ENCODE measurements at regions not wholly inside any gene's neighbourhood (a gene's known extent, or its start where the extent isn't known, plus 50 kb on each side); places are given as distances from the start of the nearest gene placed in this dataset.

DNA sequence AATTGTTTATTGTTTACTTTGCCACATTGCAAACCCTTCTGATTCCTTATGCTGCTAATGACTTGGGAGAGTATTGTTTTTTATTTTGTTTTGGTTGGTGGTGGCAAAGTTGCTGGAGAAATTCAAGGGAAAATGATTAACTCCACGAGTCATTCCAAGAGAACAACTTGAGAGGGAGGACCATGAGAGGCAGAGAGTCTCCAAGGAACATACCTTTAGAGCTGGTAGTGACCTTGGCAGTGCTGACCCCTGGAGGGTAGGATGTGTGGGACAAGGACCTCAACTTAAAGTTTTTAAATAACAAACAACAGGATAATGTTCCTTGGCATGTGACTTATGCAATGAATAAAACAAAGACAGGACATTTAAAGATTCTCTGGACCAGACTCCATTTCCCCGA, 139.7 kb downstream of the LRRC70 start:
- H3K4me3 ChIP-seq (ENCODE audit: low read depth, low read length): no peak overlapping the region
- DNase-seq (ENCODE audit: low read depth): no peak
- TF ChIP-seq, protein P1, sequence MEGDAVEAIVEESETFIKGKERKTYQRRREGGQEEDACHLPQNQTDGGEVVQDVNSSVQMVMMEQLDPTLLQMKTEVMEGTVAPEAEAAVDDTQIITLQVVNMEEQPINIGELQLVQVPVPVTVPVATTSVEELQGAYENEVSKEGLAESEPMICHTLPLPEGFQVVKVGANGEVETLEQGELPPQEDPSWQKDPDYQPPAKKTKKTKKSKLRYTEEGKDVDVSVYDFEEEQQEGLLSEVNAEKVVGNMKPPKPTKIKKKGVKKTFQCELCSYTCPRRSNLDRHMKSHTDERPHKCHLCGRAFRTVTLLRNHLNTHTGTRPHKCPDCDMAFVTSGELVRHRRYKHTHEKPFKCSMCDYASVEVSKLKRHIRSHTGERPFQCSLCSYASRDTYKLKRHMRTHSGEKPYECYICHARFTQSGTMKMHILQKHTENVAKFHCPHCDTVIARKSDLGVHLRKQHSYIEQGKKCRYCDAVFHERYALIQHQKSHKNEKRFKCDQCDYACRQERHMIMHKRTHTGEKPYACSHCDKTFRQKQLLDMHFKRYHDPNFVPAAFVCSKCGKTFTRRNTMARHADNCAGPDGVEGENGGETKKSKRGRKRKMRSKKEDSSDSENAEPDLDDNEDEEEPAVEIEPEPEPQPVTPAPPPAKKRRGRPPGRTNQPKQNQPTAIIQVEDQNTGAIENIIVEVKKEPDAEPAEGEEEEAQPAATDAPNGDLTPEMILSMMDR (conservative IDR thresholded peaks at IDR 0.05; ENCODE audit: low read depth, low read length): peak; percentile 35

DNA sequence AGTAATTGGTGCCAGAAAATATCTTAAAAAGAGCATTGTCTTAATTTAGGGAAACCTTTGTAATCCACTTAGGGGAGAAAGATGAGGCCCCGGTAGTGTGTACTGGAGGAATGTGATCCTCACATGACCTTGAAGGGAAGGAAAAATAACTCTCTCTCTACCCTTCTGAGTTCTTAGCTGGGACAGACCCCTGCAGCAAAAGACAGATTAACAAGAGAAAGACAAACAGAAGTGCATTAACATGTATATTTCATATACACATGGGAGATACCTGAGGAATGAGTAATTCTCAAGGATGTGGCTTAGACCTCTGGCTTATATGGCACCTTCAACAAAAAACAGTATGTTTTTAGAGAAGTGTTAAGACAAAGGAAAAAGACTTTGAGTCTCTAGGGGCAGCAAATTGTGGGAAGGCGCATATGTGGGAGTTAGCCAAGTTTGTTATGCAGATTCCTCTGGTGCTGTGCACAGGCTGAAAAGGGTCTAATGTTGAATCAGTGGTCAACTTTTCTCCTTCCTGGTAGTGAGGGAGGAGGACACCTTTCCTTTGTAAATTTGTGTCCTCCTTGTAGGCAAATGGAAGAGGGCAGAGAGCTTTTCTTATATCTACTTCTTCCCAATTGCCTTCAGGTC, 138.8 kb downstream of the LRRC70 start:
- DNase-seq (ENCODE audit: low read depth): no peak
- TF ChIP-seq, protein P1 (conservative IDR thresholded peaks at IDR 0.05; ENCODE audit: low read depth, low read length): no peak
- no peak overlapping the region for H3K4me3 ChIP-seq (ENCODE audit: low read depth, low read length)

DNA sequence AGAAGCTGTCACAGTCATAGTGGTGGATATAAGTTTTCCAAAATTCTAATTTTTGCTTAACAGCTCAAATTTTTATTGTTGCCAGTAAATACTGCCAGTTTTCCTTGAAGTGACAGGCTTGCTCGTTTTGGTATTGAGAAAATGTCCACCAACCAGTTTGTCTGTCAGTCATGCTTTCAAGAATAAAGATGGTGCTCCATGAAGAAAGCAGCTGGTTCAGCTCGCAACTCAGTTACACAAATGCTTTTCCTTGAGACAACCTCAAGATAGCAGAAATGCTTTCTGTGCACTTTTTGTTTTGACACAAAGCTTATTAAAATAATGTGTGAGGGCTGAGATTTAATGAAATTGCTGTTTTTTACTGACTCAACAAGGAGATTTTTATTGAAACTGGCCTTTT, 135.7 kb downstream of the LRRC70 start:
- TF ChIP-seq, protein P1 (conservative IDR thresholded peaks at IDR 0.05; ENCODE audit: low read depth, low read length): no peak
- H3K4me3 ChIP-seq (ENCODE audit: low read depth, low read length): no peak overlapping the region
- no peak for DNase-seq (ENCODE audit: low read depth)

DNA sequence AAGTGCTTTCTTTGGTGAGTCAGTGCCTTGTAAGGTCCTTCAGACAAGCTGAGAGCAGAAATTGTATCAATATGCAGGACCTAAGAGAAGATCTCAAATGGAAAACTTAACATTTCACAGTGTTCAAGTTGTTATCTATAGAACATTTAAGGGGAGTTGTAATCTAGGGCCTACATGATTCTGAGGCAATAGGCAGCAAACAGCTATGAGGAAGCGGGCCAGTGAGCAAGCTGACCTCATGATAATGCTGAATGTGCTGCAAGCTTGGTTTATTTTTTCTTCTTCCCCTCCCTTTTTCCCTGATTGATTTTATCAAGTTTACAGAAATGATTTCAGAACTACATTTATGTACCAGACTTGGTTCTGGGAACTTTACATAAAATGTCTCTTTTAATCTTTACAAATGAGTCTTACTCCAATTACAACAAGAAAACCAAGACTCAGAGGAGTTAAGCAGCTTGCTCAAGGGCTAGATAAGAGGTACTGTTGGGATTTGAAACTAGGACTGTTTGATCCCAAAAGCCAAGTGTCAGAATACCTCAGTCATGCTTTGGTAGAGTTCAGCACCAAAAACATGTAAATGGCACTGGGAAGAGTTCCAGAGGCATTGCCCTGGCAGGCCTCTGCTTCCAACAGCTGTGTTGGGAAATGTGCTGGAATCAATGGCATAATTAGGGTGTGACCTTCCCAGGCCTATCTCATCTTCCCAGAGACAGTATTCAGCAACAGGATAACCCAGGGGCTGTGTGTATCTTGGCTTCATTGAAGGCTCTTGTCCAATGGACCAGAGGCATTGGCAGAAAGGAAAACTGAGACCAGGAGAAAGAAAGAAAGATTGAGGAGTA, 130.1 kb downstream of the LRRC70 start:
- TF ChIP-seq, protein P1 (conservative IDR thresholded peaks at IDR 0.05; ENCODE audit: low read depth, low read length): no peak
- no peak overlapping the region for H3K4me3 ChIP-seq (ENCODE audit: low read depth, low read length)
- no peak for DNase-seq (ENCODE audit: low read depth)

DNA sequence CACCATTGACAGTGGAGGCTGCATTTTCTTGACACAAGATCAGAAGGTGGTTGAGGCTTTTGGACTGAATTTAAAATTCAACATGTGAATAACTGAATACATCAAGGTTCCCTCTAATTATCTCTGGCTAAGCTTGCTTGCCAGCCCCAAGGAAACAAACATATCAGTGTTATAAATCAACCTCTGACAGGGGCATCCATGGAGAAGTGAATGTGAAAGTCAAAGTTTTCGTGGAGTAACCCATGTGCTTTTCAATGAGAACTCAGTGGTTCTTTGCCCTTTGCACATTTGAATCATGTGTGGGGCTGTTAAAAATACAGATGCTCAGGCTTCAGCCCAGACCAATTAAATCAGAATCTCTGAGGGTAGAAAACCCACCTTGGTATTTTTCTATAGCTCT, 128.9 kb downstream of the LRRC70 start:
- DNase-seq (ENCODE audit: low read depth): no peak
- TF ChIP-seq, protein P1 (conservative IDR thresholded peaks at IDR 0.05; ENCODE audit: low read depth, low read length): no peak
- no peak overlapping the region for H3K4me3 ChIP-seq (ENCODE audit: low read depth, low read length)

DNA sequence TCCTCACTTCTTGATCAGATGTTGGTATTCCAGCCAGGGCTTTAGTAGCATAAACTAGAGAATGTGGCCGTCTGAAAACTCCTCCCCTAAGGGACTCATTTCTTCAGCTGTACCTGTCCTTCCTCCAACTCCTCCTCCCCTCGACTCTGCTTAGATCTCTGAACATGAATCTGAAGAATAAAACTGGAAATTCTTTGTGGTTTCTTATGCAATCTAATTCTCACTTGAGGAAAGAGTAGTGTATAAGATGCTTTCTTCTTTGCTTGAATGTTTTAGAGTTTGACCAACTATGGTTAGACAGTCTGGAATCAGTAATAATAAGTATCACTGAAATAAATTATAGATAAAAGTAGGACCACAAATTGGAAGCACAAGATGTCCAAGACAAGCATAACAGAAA, 128.5 kb downstream of the LRRC70 start:
- DNase-seq (ENCODE audit: low read depth): no peak
- TF ChIP-seq, protein P1 (conservative IDR thresholded peaks at IDR 0.05; ENCODE audit: low read depth, low read length): no peak
- H3K4me3 ChIP-seq (ENCODE audit: low read depth, low read length): no peak overlapping the region

Data from epithelial cell of proximal tubule (primary cell).